ENCODE measurements at regions not wholly inside any gene's neighbourhood (a gene's known extent, or its start where the extent isn't known, plus 50 kb on each side); places are given as distances from the start of the nearest gene placed in this dataset.

GRCh38 chr7:115676707-115677106 lies 353.9 kb downstream of the TFEC start:
- Histone ChIP-seq H3K9me3 (ENCODE audit: low read length) (no peaks in the 10 kb centered on the region), H3K4me1 (ENCODE audit: insufficient read depth, low read length, poor library complexity, severe bottlenecking) (no peaks in the 10 kb centered on the region), H3K4me2 (ENCODE audit: low read length) (no peak overlapping the region), H3K9me2 (ENCODE audit: insufficient read depth, low read length) (no peaks in the 10 kb centered on the region), H2AFZ (ENCODE audit: low read length) (no peak overlapping the region), H3K79me2 (ENCODE audit: insufficient read depth, low read depth, low read length) (no peaks in the 10 kb centered on the region), H3K4me3 (ENCODE audit: low read depth, low read length, poor library complexity, severe bottlenecking) (no peak overlapping the region), H3K36me3 (ENCODE audit: insufficient read depth, low read length) (no peaks in the 10 kb centered on the region), H3K27ac (ENCODE audit: low read depth, low read length, poor library complexity, severe bottlenecking) (no peak overlapping the region), H4K20me1 (ENCODE audit: insufficient read depth, low read length) (no peaks in the 10 kb centered on the region)
- intact Hi-C loops (cut with micrococcal nuclease; ENCODE audit: unreplicated experiment), result no loop called here
- no TSS peak for BruUV-seq (replicated peaks)
- ChIA-PET CTCF (ENCODE audit: unreplicated experiment) (no interaction called here), POLR2A (no interaction called here)
- no peak for DNase-seq (ENCODE audit: low spot score)
- TF ChIP-seq EZH2phosphoT487 (IDR thresholded peaks at IDR 0.05; ENCODE audit: borderline replicate concordance, low read depth, low read length) (no peak), CTCF (conservative IDR thresholded peaks at IDR 0.05; ENCODE audit: low read length) (no peak)

- Histone ChIP-seq H2AFZ (ENCODE audit: low read length) (no peak overlapping the region), H3K27ac (ENCODE audit: low read depth, low read length, poor library complexity, severe bottlenecking) (no peak overlapping the region), H3K4me2 (ENCODE audit: low read length) (no peak overlapping the region), H3K4me3 (ENCODE audit: low read depth, low read length, poor library complexity, severe bottlenecking) (no peak overlapping the region), H3K9me2 (ENCODE audit: insufficient read depth, low read length) (no peaks in the 10 kb centered on the region), H3K36me3 (ENCODE audit: insufficient read depth, low read length) (no peaks in the 10 kb centered on the region), H3K9me3 (ENCODE audit: low read length) (no peaks in the 10 kb centered on the region), H3K79me2 (ENCODE audit: insufficient read depth, low read depth, low read length) (no peaks in the 10 kb centered on the region), H3K4me1 (ENCODE audit: insufficient read depth, low read length, poor library complexity, severe bottlenecking) (no peaks in the 10 kb centered on the region), H4K20me1 (ENCODE audit: insufficient read depth, low read length) (no peaks in the 10 kb centered on the region)
- DNase-seq (ENCODE audit: low spot score), result no peak
- TF ChIP-seq CTCF (conservative IDR thresholded peaks at IDR 0.05; ENCODE audit: low read length), result no peak
- no peak for TF ChIP-seq EZH2phosphoT487 (IDR thresholded peaks at IDR 0.05; ENCODE audit: borderline replicate concordance, low read depth, low read length)
- ChIA-PET POLR2A (no interaction called here), CTCF (ENCODE audit: unreplicated experiment) (no interaction called here)
- intact Hi-C loops (cut with micrococcal nuclease; ENCODE audit: unreplicated experiment), result no loop called here
- BruUV-seq (replicated peaks), result no TSS peak
Observed at GRCh38 chr7:115676080-115676479, 354.5 kb downstream of the TFEC start.

GRCh38 chr7:115674467-115675024 lies 356.0 kb downstream of the TFEC start:
- H3K4me2 ChIP-seq (ENCODE audit: low read length), result no peak overlapping the region
- H3K27ac ChIP-seq (ENCODE audit: low read depth, low read length, poor library complexity, severe bottlenecking), result no peak overlapping the region
- ChIA-PET POLR2A (interaction anchor here (0.6 to 1.1 kb wide), 2 partner anchors 31 to 172 kb away, joined by 3 read pairs; no protein-coding TSS in a partner anchor), CTCF (ENCODE audit: unreplicated experiment) (no interaction called here)
- no peaks in the 10 kb centered on the region for H3K79me2 ChIP-seq (ENCODE audit: insufficient read depth, low read depth, low read length)
- no peak overlapping the region for H2AFZ ChIP-seq (ENCODE audit: low read length)
- intact Hi-C loops (cut with micrococcal nuclease; ENCODE audit: unreplicated experiment), result no loop called here
- no peaks in the 10 kb centered on the region for H3K9me3 ChIP-seq (ENCODE audit: low read length)
- DNase-seq (ENCODE audit: low spot score), result no peak
- H3K36me3 ChIP-seq (ENCODE audit: insufficient read depth, low read length), result no peaks in the 10 kb centered on the region
- TF ChIP-seq CTCF (conservative IDR thresholded peaks at IDR 0.05; ENCODE audit: low read length) (no peak), EZH2phosphoT487 (IDR thresholded peaks at IDR 0.05; ENCODE audit: borderline replicate concordance, low read depth, low read length) (no peak)
- no peaks in the 10 kb centered on the region for H3K9me2 ChIP-seq (ENCODE audit: insufficient read depth, low read length)
- H3K4me1 ChIP-seq (ENCODE audit: insufficient read depth, low read length, poor library complexity, severe bottlenecking), result no peaks in the 10 kb centered on the region
- no TSS peak for BruUV-seq (replicated peaks)
- H4K20me1 ChIP-seq (ENCODE audit: insufficient read depth, low read length), result no peaks in the 10 kb centered on the region
- H3K4me3 ChIP-seq (ENCODE audit: low read depth, low read length, poor library complexity, severe bottlenecking), result no peak overlapping the region
